ENCODE measurements at regions not wholly inside any gene's neighbourhood (a gene's known extent, or its start where the extent isn't known, plus 50 kb on each side); places are given as distances from the start of the nearest gene placed in this dataset.

DNA sequence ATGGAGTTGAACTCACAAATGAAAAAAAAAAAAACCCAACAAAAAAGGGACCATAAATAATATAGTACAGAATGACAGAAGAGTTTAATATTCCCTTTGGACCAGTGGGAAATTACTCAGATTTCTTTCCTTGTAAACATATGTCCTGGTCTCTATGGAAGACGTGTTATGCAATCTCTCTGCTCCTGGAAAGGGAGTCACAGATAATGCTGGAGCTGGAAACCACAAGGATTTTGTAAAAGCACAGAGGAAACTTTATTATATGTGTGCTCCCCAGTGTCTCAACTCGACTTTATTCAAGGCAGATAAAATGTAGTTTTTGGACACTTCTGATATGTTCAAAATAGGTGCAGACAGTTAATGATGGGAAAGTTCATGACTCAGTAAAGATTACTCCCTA, 88.1 kb upstream of the ZFP64 start:
- Histone ChIP-seq H3K9me3 (no peaks in the 10 kb centered on the region), H3K27ac (no peak overlapping the region), H3K4me3 (no peak overlapping the region), H3K4me1 (no peaks in the 10 kb centered on the region), H3K36me3 (no peaks in the 10 kb centered on the region), H3K27me3 (no peaks in the 10 kb centered on the region)
- intact Hi-C loops (cut with DNase I) = no loop called here
- DNase-seq (ENCODE audit: low spot score in 2 of 2) = no peak
- TF ChIP-seq, protein P1, sequence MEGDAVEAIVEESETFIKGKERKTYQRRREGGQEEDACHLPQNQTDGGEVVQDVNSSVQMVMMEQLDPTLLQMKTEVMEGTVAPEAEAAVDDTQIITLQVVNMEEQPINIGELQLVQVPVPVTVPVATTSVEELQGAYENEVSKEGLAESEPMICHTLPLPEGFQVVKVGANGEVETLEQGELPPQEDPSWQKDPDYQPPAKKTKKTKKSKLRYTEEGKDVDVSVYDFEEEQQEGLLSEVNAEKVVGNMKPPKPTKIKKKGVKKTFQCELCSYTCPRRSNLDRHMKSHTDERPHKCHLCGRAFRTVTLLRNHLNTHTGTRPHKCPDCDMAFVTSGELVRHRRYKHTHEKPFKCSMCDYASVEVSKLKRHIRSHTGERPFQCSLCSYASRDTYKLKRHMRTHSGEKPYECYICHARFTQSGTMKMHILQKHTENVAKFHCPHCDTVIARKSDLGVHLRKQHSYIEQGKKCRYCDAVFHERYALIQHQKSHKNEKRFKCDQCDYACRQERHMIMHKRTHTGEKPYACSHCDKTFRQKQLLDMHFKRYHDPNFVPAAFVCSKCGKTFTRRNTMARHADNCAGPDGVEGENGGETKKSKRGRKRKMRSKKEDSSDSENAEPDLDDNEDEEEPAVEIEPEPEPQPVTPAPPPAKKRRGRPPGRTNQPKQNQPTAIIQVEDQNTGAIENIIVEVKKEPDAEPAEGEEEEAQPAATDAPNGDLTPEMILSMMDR (IDR thresholded peaks at IDR 0.05) = no peak

DNA sequence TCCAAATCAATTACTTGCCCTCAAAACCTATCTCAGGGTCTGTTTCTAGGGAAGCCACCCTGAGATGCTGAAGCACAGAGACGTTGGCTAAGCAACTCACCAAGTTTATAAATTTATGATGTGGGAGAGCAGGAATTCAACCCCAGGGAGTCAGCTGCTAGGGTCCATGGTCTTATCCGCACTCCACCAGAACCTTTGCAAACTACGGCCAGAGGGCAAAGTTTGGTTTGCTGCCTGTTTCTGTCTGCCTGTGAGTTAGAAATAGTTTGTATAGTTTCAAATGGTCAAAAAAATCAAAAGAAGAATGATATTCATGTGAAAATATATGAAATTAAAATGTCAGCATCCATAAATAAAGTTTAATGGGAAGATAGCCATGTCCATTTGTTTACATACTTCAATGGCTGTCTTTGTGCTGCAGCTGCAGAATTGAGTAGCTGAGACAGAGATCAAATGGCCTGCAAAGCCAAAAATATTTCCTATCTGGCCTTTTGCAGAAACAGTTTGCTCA, 83.7 kb upstream of the ZFP64 start:
- intact Hi-C loops (cut with DNase I) = no loop called here
- TF ChIP-seq, protein P1 (IDR thresholded peaks at IDR 0.05) = no peak
- Histone ChIP-seq H3K9me3 (no peaks in the 10 kb centered on the region), H3K36me3 (no peaks in the 10 kb centered on the region), H3K27me3 (no peaks in the 10 kb centered on the region), H3K4me1 (no peaks in the 10 kb centered on the region), H3K4me3 (no peak overlapping the region), H3K27ac (no peak overlapping the region)
- DNase-seq (ENCODE audit: low spot score in 2 of 2) = no peak

DNA sequence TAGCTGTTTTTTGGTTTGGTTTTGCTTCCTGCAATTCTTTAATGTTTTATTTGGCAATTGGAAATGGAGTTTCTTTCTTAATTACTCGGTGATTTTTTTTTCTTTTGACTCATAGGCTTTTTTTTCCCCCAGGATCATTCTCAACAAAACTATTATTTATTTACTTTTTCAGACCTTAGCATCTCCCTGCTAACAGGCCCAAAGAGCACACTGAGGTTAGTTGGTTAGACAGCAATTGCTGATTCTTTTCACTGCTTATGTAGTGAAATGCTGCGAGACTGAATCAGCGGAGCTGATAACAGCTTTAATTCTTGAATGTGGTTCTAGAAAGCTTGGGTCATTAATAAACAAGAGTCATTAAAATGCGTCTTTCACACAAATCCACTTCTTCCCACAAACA, 79.1 kb upstream of the ZFP64 start:
- no peaks in the 10 kb centered on the region for H3K27me3 ChIP-seq
- no peaks in the 10 kb centered on the region for H3K4me1 ChIP-seq
- H3K27ac ChIP-seq = no peak overlapping the region
- no peaks in the 10 kb centered on the region for H3K9me3 ChIP-seq
- DNase-seq (ENCODE audit: low spot score in 2 of 2) = no peak
- TF ChIP-seq, protein P1 (IDR thresholded peaks at IDR 0.05) = no peak
- H3K36me3 ChIP-seq = no peaks in the 10 kb centered on the region
- no peak overlapping the region for H3K4me3 ChIP-seq
- intact Hi-C loops (cut with DNase I) = no loop called here

DNA sequence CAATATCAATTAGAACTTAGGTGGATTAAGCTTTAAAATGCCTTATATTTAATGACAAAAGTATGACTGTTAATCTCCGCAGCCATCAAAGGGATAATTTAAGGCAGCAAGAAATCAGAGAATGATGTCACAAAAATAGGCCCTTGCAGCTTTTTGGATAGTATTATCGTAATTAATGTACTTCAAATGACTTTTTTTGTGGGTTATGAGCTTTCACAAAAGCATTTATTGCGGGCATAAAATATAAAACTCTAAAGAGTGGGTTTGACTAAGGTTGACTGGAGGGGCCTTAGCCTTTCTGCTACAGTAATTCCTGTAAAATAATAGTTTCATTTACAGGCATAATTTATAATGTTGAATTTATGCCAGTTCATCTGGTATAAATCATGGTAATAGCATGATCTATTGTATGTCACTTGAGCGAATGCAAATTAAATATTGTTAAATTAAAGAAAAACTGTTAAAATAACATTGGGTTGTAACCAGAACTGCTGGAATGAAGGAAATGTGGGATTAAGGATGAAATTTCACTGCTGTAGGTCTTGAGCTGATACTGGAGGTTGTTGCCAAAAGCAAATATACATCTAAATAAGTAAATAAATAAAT, 78.5 kb upstream of the ZFP64 start:
- TF ChIP-seq, protein P1 (IDR thresholded peaks at IDR 0.05) = no peak
- H3K4me1 ChIP-seq = no peaks in the 10 kb centered on the region
- H3K4me3 ChIP-seq = no peak overlapping the region
- H3K27me3 ChIP-seq = no peaks in the 10 kb centered on the region
- DNase-seq (ENCODE audit: low spot score in 2 of 2) = no peak
- no peak overlapping the region for H3K27ac ChIP-seq
- intact Hi-C loops (cut with DNase I) = no loop called here
- no peaks in the 10 kb centered on the region for H3K36me3 ChIP-seq
- no peaks in the 10 kb centered on the region for H3K9me3 ChIP-seq

DNA sequence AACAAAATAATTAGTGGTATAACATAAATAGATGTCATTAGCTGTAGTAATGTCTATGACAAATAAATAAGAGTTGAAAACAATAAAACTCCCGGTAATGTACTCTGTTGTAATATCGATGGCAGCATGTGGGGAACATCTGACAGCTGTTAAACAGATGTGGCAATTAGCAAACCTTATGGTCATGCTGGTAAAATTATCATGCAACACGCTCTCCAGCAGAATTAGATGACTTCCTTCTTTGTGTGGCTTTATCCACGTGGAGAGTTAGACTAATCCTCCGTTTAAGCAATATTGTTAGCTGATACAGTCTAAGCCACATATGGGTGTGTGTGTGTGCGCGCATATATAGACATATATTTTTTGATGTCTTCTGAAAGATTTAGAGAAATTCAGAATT, 77.7 kb upstream of the ZFP64 start:
- Histone ChIP-seq H3K27me3 (no peaks in the 10 kb centered on the region), H3K9me3 (no peaks in the 10 kb centered on the region), H3K36me3 (no peaks in the 10 kb centered on the region), H3K4me3 (no peak overlapping the region), H3K27ac (no peak overlapping the region), H3K4me1 (no peaks in the 10 kb centered on the region)
- DNase-seq (ENCODE audit: low spot score in 2 of 2) = no peak
- intact Hi-C loops (cut with DNase I) = no loop called here
- TF ChIP-seq, protein P1 (IDR thresholded peaks at IDR 0.05) = no peak

Data from ascending aorta (tissue), 2 donors.